ENCODE measurements at regions not wholly inside any gene's neighbourhood (a gene's known extent, or its start where the extent isn't known, plus 50 kb on each side); places are given as distances from the start of the nearest gene placed in this dataset.

- no peak for TF ChIP-seq CTCF (IDR thresholded peaks at IDR 0.05)
- no peak for TF ChIP-seq ZFX (IDR thresholded peaks at IDR 0.05; ENCODE audit: borderline replicate concordance)
These were observed 178.2 kb upstream of the GDNF start for GRCh38 chr5:38018016-38018415.

Data from 22Rv1 (cell line).